Prostate gland (tissue), 2 donors: ENCODE measurements at regions not wholly inside any gene's neighbourhood (a gene's known extent, or its start where the extent isn't known, plus 50 kb on each side); places are given as distances from the start of the nearest gene placed in this dataset.

Experiments
- DNase-seq: peaks from one replicate; pipeline ENCODE4 v3.0.0-alpha.2; 2019; ENCODE audit warnings: low spot score
- H3K27ac ChIP-seq, 2 donors: fragments of 200-600 bp; sonication (generic); 2 replicates each; pipeline ENCODE4 v1.5.1; 2017 to 2019
- H3K27me3 ChIP-seq: fragments of 200-600 bp; sonication (generic); replicated peaks from 2 replicates; pipeline ENCODE4 v1.5.1; 2019; ENCODE audit not compliant: insufficient read depth
- H3K36me3 ChIP-seq, 2 donors: fragments of 200-600 bp; sonication (generic); 1 replicate in 1 of 2; 2 replicates in 1 of 2; pipeline versions ENCODE4 v1.5.1 to v1.8.1; 2017 to 2019
- H3K4me1 ChIP-seq: fragments of 200-600 bp; sonication (generic); replicated peaks from 2 replicates; pipeline ENCODE4 v1.5.1; 2019
- H3K4me3 ChIP-seq, 2 donors: fragments of 200-600 bp; sonication (generic); 2 replicates each; pipeline ENCODE4 v1.5.1; 2017 to 2019
- H3K9me3 ChIP-seq: fragments of 200-600 bp; sonication (generic); 2 replicates; pipeline ENCODE4 v1.5.1; 2017
- POLR2A ChIP-seq: fragments of 450-650 bp; IDR thresholded peaks from one replicate; pipeline ENCODE4 v1.6.1; 2016; ENCODE audit warnings: antibody characterized with exemption, mild to moderate bottlenecking
- POLR2AphosphoS5 ChIP-seq: sonication (generic); formaldehyde crosslinking; IDR thresholded peaks from one replicate; pipeline ENCODE4 v1.6.1; 2017; ENCODE audit warnings: antibody characterized with exemption
- WGBS: methylation state at CpG from one replicate; pipeline ENCODE4 v1.1.5; 2018; 5-methylcytosine and 5-hydroxymethylcytosine counted together
- intact Hi-C: fragments of 100-400 bp; cut with DNase I; formaldehyde crosslinking; loops from one replicate; pipeline ENCODE4 v1.14.2; 2022
- TF ChIP-seq, protein P1 (sequence below), 4 experiments: fragments of 200-600 bp in 2 of 4; fragments of 450-650 bp in 2 of 4; sonication (generic) in 2 of 4; IDR thresholded peaks; 1 replicate in 3 of 4; 2 replicates in 1 of 4; pipeline ENCODE4 v1.5.1; 2016 to 2019; ENCODE audit warnings: antibody characterized with exemption in 4 of 4, mild to moderate bottlenecking in 2 of 4, moderate library complexity in 2 of 4

DNA sequence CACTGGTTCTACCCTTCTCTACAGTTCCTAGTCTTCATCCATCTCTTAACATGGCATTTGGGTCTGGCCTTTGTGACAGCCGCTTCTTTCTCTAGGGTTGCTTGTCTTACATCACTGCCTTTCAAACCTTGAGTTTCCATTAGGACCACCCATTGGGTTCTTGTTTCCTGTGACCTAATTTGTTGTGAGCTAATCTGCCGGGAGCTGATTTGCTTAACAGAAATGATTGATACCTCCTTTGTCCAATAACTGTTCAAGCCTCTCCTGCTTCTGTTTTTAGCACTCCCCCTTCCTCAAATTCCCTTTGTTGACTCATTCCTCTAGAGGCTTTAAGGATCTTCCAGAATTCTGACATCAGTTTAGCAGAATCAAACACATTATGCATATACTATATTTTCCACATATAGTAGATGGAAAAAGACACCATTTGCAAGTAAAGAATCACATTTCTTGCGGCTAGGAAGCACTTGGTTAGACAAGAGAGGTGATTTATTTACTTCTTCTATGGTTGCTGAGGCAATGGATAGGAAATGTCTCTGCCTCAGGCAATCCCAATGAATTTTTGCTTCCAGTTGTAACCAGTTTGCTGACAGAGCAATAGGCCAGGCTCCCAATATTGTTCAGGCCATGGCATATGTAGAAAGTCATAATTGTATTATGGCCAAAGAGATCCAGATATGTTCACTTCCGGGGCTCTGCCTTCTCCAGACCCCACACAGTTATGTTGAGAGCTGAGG, 130.7 kb downstream of the SNX19 start:
- WGBS, result 87% methylated on average over 4 of the region's 4 CpGs
- no peak for DNase-seq
- TF ChIP-seq, protein P1, sequence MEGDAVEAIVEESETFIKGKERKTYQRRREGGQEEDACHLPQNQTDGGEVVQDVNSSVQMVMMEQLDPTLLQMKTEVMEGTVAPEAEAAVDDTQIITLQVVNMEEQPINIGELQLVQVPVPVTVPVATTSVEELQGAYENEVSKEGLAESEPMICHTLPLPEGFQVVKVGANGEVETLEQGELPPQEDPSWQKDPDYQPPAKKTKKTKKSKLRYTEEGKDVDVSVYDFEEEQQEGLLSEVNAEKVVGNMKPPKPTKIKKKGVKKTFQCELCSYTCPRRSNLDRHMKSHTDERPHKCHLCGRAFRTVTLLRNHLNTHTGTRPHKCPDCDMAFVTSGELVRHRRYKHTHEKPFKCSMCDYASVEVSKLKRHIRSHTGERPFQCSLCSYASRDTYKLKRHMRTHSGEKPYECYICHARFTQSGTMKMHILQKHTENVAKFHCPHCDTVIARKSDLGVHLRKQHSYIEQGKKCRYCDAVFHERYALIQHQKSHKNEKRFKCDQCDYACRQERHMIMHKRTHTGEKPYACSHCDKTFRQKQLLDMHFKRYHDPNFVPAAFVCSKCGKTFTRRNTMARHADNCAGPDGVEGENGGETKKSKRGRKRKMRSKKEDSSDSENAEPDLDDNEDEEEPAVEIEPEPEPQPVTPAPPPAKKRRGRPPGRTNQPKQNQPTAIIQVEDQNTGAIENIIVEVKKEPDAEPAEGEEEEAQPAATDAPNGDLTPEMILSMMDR (IDR thresholded peaks at IDR 0.05), result no peak
- no peak for TF ChIP-seq POLR2AphosphoS5
- no peak for TF ChIP-seq POLR2A

DNA sequence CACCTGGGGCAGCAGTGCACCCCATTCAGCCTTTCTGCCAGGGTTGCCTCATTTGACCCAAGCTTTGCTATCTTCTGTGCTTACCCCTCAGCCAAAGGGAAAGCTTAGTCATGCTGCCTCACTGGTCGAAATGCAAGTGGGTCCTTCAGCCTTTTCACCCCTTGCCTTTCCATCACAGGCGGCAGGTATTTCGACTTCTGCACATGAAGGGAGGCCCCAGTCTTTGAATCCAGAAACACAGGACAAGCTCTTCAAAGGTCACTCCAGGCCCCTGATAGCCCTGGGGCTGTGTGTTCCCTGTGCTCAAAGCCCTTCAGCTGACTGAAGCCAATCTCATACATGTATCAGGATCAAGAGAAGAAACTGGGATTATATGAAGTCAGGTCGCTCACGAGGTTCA, 129.7 kb downstream of the SNX19 start:
- DNase-seq, result no peak
- no peaks in the 10 kb centered on the region for H3K9me3 ChIP-seq
- no peaks in the 10 kb centered on the region for H3K36me3 ChIP-seq
- no peak overlapping the region for H3K4me3 ChIP-seq
- no peaks in the 10 kb centered on the region for H3K27me3 ChIP-seq
- 94% methylated on average over 5 of the region's 5 CpGs for WGBS
- no peak overlapping the region for H3K27ac ChIP-seq
- no peaks in the 10 kb centered on the region for H3K4me1 ChIP-seq
- TF ChIP-seq, protein P1 (IDR thresholded peaks at IDR 0.05), result no peak
- TF ChIP-seq POLR2AphosphoS5 (no peak), POLR2A (no peak)
- intact Hi-C loops, result no loop called here

More for the DNA sequence above, 130.7 kb downstream of the SNX19 start:
- no peaks in the 10 kb centered on the region for H3K36me3 ChIP-seq
- H3K4me3 ChIP-seq, result no peak overlapping the region
- no peak overlapping the region for H3K27ac ChIP-seq
- H3K9me3 ChIP-seq, result no peaks in the 10 kb centered on the region
- no peaks in the 10 kb centered on the region for H3K4me1 ChIP-seq
- H3K27me3 ChIP-seq, result no peaks in the 10 kb centered on the region
- intact Hi-C loops, result no loop called here

DNA sequence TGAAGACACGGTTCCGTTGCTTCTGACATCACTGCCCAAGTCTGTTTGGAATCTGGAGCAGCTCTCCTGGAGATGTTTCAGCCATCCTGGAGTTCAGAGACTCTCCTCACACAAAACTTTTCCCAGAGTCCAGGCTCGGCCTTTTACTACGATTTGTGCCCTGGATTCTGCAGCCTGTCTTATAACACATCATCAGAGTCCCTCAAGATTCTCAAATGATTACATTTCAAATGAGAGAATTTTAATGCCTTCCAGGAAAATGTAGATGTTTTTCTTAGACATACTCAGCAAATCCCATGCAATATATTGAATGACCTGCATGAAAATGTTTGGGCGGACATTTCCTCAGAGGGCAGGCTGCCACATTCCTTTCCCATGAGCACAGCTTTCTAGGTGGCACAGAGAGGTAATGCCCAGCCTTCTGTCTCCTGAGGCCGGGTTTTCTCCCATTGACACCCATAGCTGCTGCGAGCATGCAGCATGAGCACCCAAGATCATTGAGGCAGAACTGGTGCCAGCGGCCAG, 129.1 kb downstream of the SNX19 start:
- Histone ChIP-seq H3K4me1 (no peaks in the 10 kb centered on the region), H3K36me3 (no peaks in the 10 kb centered on the region), H3K27ac (no peak overlapping the region), H3K9me3 (no peaks in the 10 kb centered on the region), H3K4me3 (no peak overlapping the region), H3K27me3 (no peaks in the 10 kb centered on the region)
- DNase-seq, result no peak
- WGBS, result 87% methylated on average over 8 of the region's 8 CpGs
- TF ChIP-seq POLR2AphosphoS5, result no peak
- TF ChIP-seq, protein P1 (IDR thresholded peaks at IDR 0.05), result no peak
- no peak for TF ChIP-seq POLR2A
- intact Hi-C loops, result no loop called here

DNA sequence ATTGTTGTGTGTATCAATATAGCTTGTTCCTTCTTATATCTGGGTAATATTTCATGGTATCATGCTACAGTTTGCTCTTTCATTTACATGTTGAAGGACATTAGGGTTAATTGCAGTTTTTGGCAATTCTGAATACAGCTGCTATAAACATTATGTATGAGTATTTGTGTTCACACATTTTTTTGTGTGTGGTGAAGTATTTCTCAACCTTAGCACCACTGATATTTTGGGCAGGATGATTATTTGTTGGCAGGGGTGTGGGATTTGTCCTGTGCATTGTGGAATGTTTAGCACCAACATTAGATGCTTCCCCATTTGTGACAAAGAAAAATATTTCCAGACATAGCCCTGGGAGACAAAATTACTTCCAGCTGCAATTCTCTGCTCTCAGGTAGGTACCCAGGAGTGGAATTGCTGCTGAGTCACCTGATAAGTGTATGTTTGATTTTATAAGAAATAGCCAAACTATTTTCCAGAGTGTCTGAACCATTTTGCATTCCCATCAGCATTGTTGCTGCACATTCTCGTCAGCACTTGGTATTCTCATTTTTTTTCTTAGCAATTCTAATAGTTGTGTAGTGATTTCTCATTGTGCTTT, 128.2 kb downstream of the SNX19 start:
- Histone ChIP-seq H3K27me3 (no peaks in the 10 kb centered on the region), H3K4me1 (no peaks in the 10 kb centered on the region), H3K9me3 (no peaks in the 10 kb centered on the region), H3K4me3 (no peak overlapping the region), H3K27ac (no peak overlapping the region), H3K36me3 (no peaks in the 10 kb centered on the region)
- no peak for DNase-seq
- no peak for TF ChIP-seq POLR2AphosphoS5
- TF ChIP-seq POLR2A, result no peak
- TF ChIP-seq, protein P1 (IDR thresholded peaks at IDR 0.05), result no peak
- 97% methylated on average over 1 of the region's 1 CpG for WGBS
- intact Hi-C loops, result no loop called here
